HG02938 (cell line): ENCODE measurements at regions not wholly inside any gene's neighbourhood (a gene's known extent, or its start where the extent isn't known, plus 50 kb on each side); places are given as distances from the start of the nearest gene placed in this dataset.
"Not testable (repeated sequence)": the region's sequence is repeated elsewhere in the genome, so short reads cannot be mapped to it uniquely, and the experiment has no call there.

Experiments used
- ATAC-seq: cut with Tn5 transposase; IDR thresholded peaks from one replicate; pipeline ENCODE4 v1.9.1; 2021; ENCODE audit warnings: mild to moderate bottlenecking, moderate library complexity; ENCODE audit not compliant: unreplicated experiment

DNA sequence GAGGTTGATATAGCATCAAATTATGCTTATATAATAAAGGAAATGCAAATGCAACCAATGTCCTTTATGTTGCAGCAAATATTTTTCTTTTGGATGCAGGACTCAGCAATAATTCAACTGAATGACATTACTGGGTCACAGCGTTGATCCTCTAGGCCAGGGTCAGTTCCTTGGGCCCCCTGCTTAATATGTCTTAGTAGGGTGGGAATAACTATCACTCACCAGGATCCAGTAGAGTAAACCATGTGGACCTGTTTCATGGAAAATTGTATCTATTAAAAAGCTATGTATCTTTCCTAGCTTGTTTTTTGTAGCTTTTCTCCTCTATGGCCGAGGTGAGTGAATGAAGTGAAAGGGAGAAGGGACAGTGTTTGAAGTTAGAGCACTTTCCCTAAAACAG is 161.5 kb upstream of the SSTR1 start:
- no peak for ATAC-seq

- ATAC-seq = no peak
Measured at GRCh38 chr14:38047195-38047902, 160.4 kb upstream of the SSTR1 start.

- ATAC-seq = no peak
Measured at GRCh38 chr14:38053666-38054065, 154.0 kb upstream of the SSTR1 start.

DNA sequence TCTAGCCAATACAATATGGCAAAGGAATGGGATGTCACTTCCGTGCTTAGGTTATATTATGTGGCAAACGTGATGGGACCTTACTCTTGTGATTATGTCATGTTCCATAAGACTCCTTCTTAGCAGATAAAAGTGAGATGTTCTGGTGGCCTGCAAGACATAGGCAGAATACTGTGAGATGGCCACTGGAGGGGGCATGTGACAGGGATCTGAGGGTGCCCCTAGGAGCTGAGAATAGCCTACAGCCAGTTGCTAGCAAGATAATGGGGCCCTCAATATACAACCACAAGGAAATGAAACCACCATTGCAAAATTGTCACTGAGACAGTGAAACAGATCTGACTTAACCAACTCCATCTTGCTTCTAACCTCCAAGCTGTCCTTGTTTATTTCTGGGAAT is 151.4 kb upstream of the SSTR1 start:
- ATAC-seq = no peak

DNA sequence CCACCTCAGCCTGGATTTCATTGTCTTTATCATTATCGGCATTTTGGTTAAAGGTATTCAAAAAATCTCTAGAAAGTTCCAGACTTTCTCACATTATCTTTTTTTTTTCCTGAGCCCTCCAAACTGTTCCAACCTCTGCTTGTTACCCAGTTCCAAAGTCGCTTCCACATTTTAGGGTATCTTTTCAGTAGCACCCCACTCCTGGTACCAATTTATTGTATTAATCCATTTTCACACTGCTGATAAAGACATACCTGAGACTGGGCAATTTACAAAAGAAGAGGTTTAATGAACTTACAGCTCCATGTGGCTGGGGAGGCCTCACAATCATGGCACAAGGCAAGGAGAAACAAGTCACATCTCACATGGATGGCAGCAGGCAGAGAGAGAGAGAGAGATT is 145.5 kb upstream of the SSTR1 start:
- ATAC-seq = not testable (repeated sequence)

- ATAC-seq = no peak
Measured at GRCh38 chr14:38063711-38064320, 143.9 kb upstream of the SSTR1 start.

DNA sequence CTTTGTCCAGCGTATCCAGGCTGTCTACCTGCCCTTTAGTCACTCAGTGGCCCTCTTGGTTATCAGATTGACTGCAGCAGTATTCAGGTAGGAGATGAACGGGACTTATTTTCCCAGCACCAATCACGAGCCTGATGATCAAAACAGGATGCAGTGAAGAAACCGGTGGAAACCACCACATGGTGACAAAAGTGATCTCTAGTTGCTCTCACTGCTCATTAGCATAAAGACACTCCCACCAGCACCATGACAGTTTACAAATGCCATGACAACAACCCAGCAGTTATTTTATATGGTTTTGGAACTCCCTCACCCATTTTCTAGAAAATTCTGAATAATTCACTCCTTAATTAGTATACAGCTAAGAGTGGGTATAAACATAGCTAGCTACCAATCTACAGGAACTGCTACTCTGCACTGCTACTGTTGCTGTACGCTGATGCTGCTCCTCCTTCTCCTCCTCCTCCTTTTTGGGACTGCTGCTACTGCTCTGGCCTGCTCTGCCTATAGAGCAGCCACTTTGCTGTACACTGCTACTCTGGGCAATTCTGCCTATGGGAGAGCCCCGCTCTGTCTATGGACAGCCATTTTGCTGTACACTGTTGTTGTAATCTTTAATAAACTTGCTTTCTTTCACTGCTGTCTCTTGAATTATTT is 142.5 kb upstream of the SSTR1 start:
- ATAC-seq = no peak

DNA sequence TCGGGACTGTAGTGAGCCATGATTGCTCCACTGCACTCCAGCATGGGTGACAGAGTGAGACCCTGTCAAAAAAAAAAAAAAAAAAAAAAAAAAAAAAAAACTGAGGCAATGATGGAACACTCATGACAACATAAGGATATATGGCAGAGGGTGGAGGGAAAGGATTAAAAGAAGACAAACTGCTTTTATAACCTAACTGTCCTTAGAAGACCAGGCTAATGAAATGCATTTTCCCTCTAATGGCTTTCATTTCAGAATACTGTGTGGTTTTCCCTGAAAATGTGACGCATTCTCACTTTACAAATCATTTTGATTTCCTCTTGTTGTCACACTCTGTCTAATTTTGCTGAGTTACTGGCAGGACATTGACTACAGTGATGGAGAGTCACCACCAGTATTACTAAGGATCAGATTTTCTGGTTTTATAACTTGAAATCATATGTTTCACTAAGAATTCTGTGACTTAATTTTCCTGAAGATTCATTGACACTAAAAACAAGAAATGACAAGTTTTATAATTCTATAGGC is 137.6 kb upstream of the SSTR1 start:
- ATAC-seq = no peak

DNA sequence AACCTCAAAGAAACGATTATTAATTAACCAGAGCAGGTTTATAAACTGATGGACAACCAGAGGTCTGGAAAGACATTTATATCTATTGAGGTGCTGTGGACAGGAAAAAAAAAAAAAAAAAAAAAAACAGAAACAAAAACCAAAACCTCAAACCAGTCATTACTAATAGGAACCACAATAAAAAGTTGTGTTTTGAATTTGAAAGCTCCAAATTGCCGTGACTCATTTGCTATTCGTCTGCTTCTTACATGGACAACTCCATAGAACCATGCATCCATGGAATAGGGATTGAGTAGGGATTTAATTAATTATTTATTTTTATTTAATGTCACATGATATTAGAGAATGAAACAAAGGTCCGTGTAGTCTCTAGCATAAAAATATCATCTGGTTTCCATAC is 134.1 kb upstream of the SSTR1 start:
- ATAC-seq = no peak

- ATAC-seq = no peak
Measured at GRCh38 chr14:38074081-38074480, 133.6 kb upstream of the SSTR1 start.

DNA sequence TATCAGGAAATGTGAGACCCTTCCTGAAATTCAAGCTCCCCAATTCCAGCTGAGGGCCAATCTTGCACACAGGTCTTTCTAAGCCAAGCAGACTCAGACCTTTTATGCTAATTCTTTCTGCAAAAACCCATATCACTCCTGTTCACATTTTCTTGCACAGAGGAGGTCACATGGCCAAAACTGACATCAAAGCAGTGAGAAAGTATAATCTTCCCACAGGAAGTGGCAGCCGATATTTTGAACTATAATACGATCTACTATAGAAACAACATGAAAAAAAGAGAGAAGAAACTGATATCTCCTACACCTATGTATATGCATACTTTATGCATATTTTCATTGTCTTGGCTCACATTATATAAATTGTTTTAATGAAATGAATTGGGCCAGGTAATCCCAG is 132.9 kb upstream of the SSTR1 start:
- no peak for ATAC-seq

- ATAC-seq = no peak
Measured at GRCh38 chr14:38078393-38078792, 129.3 kb upstream of the SSTR1 start.

DNA sequence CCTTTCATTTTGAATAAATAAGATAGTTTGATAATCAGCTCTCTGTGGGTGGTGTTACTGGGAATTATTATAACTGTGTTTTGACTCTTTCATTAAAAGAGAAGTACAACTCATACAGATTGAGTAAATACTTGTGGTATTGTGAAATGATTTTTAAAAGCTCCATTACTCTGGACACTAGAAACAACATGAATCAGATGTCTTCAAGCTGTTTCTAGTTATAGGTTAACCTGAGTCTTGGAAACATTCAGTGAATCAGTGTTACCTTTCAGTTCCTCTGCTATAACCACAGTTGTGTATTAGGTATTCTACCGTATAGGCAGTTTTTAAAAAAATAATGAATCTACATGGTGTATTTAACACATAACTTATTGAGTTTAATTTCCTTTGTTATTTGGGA is 128.4 kb upstream of the SSTR1 start:
- ATAC-seq = peak; percentile 45

DNA sequence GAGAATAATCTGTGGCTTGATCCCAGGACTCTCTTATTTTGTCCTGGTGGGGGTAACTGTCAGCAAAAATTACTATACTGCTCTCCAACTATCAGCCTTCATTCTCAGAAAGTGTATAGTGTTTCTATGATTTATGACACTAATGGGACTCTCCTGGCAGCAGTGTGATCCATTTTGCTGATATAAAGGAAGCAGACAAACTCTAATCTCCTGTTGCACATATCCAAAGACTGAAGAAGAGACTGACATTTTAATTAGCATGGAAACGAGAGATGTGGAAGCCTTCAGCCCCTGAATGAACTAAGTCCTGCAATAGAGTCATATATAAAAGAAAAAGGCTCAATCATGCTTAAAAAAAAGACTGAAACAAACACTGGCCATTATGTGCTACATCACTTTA is 127.8 kb upstream of the SSTR1 start:
- ATAC-seq = no peak

DNA sequence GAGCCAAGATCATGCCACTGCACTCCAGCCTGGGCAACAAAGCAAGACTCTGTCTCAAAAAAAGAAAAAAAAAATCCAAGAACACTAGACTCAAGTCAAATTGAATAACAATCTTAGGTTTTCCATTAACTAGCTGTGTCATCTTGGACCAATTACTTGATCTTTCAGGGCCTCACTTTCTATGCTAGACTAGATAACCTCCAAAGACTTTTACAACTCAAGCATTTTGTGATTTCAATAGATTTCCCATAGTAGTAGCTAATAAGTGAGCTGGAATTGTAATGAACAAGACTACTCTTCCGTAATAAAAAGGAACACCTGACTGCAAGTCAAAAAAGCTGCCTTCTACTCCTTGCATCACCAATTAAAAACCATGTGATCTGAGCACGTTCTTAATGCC is 127.0 kb upstream of the SSTR1 start:
- ATAC-seq = no peak

- ATAC-seq = no peak
Measured at GRCh38 chr14:38083039-38083438, 124.7 kb upstream of the SSTR1 start.

DNA sequence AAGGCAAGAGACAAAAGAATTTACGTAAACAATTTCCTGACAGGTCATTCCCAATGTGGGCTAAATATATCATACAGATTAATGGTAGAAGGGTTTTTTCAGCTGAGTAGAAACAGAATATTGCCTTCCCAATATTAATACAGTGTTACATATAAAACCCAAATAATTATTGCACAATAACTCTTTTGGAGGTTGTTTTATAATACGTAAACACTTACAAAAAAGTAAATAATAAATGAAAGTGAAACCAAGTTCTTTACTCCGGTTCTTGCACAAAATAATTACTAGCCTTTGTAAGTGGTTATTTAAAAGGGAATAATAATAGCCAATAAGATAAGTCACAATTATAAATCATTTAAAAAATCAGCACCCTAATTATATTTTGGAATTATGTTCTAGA is 118.6 kb upstream of the SSTR1 start:
- ATAC-seq = no peak

- no peak for ATAC-seq
Measured at GRCh38 chr14:38090506-38090905, 117.2 kb upstream of the SSTR1 start.

DNA sequence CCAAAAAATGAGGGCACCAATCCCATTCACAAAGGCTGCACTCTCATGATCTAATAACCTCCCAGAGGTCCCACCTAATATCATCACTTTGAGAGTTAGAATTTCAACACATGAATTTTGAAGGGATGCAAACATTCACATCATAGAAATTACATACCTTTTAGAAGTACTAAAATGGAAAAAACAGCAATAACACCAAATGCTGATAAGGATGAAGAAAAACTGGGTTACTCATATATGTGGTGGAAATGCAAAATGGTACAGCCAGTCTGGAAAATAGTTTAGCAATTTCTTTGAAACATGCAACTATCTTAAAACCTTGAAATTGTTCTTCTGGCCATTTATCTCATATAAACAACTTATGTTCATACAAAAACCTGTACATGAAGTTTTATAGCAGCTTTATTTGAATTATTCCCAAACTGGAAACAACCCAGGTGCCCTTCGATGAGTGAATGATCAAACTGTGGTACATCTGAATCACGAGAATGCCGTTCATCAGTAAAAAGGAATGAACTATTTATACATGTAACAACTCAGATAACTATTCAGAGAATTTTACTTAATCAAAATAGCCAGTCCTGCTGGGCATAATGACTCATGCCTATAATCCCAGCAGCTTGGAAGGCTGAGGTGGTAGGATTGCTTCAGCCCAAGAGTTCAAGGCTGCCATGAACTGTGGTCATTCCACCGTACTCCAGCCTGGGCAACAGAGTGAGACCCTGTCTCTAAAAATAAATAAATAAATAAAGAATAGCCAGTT is 109.4 kb upstream of the SSTR1 start:
- no peak for ATAC-seq

GRCh38 chr14:38101679-38102078 is 106.0 kb upstream of the SSTR1 start:
- ATAC-seq = no peak

DNA sequence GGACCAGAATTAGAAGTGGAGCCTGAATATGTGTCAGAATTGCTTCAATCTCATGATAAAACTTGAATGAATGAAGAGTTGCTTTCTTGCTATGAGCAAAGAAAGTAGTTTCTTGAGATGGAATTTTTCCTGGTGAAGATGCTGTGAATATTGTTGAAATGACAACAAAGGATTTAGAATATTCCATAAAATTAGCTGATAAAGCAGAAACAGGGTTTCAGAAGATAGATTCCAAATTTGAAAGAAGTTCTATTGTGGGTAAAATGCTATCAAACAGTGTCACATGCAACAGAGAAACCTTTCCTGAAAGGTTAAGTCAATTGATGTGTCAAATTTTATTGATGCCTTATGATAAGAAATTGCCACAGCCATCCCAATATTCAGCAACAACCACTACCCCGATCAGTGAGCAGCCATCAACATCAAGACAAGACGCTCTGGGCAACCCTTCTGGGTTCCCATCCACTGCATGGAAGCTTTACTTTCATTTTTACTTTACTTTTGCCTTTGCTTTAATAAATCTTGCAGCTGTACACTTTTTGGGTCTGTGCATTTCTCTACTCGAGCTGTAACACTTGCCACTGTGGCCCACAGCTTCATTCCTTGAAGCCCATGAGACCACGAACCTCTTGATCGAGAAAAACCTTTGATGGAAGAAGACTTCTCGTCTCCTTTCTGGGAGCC is 104.0 kb upstream of the SSTR1 start:
- ATAC-seq = no peak
